Liver (tissue), 8 donors: ENCODE measurements at regions not wholly inside any gene's neighbourhood (a gene's known extent, or its start where the extent isn't known, plus 50 kb on each side); places are given as distances from the start of the nearest gene placed in this dataset.

ENCODE experiments used
- DNase-seq: peaks from one replicate; pipeline ENCODE4 v3.0.0-alpha.2; 2017; ENCODE audit warnings: low spot score
- H3K27ac ChIP-seq, 2 donors: one replicate each; pipeline ENCODE4 v1.7.0; 2013; ENCODE audit warnings: inconsistent platforms in 2 of 2, low read length in 2 of 2, control low read depth in 1 of 2, low read depth in 1 of 2, mild to moderate bottlenecking in 1 of 2
- H3K27me3 ChIP-seq, 4 donors: one replicate each; pipeline versions ENCODE4 v1.6.1 to v1.7.0; 2013; ENCODE audit warnings: low read length in 3 of 4, inconsistent platforms in 1 of 4, mild to moderate bottlenecking in 1 of 4, moderate library complexity in 1 of 4; ENCODE audit not compliant: control insufficient read depth in 4 of 4, insufficient read depth in 4 of 4
- H3K36me3 ChIP-seq, 4 donors: one replicate each; pipeline versions ENCODE4 v1.6.1 to v1.7.0; 2013; ENCODE audit warnings: low read length in 3 of 4, mild to moderate bottlenecking in 3 of 4, low read depth in 1 of 4, moderate library complexity in 1 of 4; ENCODE audit not compliant: control insufficient read depth in 4 of 4, insufficient read depth in 3 of 4
- H3K4me1 ChIP-seq, 4 donors: one replicate each; pipeline versions ENCODE4 v1.6.1 to v1.7.0; 2013; ENCODE audit warnings: low read length in 3 of 4, mild to moderate bottlenecking in 3 of 4, moderate library complexity in 1 of 4; ENCODE audit not compliant: control insufficient read depth in 4 of 4, insufficient read depth in 4 of 4
- H3K4me3 ChIP-seq, 3 donors: one replicate each; pipeline versions ENCODE4 v1.6.1 to v1.7.0; 2013; ENCODE audit warnings: low read length in 3 of 3, control low read depth in 1 of 3, low read depth in 1 of 3, mild to moderate bottlenecking in 1 of 3
- H3K9ac ChIP-seq, 2 donors: one replicate each; pipeline ENCODE4 v1.7.0; 2013; ENCODE audit warnings: low read length in 2 of 2, mild to moderate bottlenecking in 2 of 2, moderate library complexity in 2 of 2, control low read depth in 1 of 2, low read depth in 1 of 2
- H3K9me3 ChIP-seq, 4 donors: one replicate each; pipeline versions ENCODE4 v1.6.1 to v1.7.0; 2013; ENCODE audit warnings: low read length in 3 of 4; ENCODE audit not compliant: control insufficient read depth in 4 of 4
- ATF3 ChIP-seq: IDR thresholded peaks from 2 replicates; pipeline ENCODE4 v1.6.1; 2016; ENCODE audit warnings: antibody characterized with exemption
- CTCF ChIP-seq: fragments of 150-350 bp; IDR thresholded peaks from 2 replicates; pipeline ENCODE4 v1.5.1; 2017; ENCODE audit warnings: improper control_type of control experiment, low read depth, low read length; ENCODE audit not compliant: missing input control
- EGR1 ChIP-seq, 2 donors: IDR thresholded peaks; 2 replicates each; pipeline ENCODE4 v1.6.1; 2016 to 2018; ENCODE audit warnings: antibody characterized with exemption in 2 of 2, low read depth in 2 of 2
- FOXA1 ChIP-seq: IDR thresholded peaks from 2 replicates; pipeline ENCODE4 v1.6.1; 2016; ENCODE audit warnings: antibody characterized with exemption
- FOXA2 ChIP-seq: IDR thresholded peaks from 2 replicates; pipeline ENCODE4 v1.6.1; 2016; ENCODE audit warnings: antibody characterized with exemption
- GABPA ChIP-seq, 2 donors: IDR thresholded peaks in 1 of 2; conservative IDR thresholded peaks in 1 of 2; 2 replicates each; pipeline ENCODE4 v1.6.1; 2016; ENCODE audit warnings: antibody characterized with exemption in 2 of 2, mild to moderate bottlenecking in 1 of 2, moderate library complexity in 1 of 2
- HNF4A ChIP-seq, 2 donors: conservative IDR thresholded peaks; 2 replicates each; pipeline ENCODE4 v1.6.1; 2016; ENCODE audit warnings: antibody characterized with exemption in 2 of 2, mild to moderate bottlenecking in 2 of 2
- HNF4G ChIP-seq: IDR thresholded peaks from 2 replicates; pipeline ENCODE4 v1.6.1; 2016; ENCODE audit warnings: antibody characterized with exemption
- JUND ChIP-seq, 2 donors: IDR thresholded peaks; 2 replicates each; pipeline ENCODE4 v1.6.1; 2016; ENCODE audit warnings: antibody characterized with exemption in 2 of 2
- MAX ChIP-seq: IDR thresholded peaks from 2 replicates; pipeline ENCODE4 v1.6.1; 2016; ENCODE audit warnings: antibody characterized with exemption
- NR2F2 ChIP-seq: IDR thresholded peaks from 2 replicates; pipeline ENCODE4 v1.6.1; 2016; ENCODE audit warnings: antibody characterized with exemption
- RAD21 ChIP-seq, 2 donors: IDR thresholded peaks; 2 replicates each; pipeline ENCODE4 v1.6.1; 2016; ENCODE audit warnings: antibody characterized with exemption in 2 of 2, mild to moderate bottlenecking in 2 of 2
- REST ChIP-seq: IDR thresholded peaks from 2 replicates; pipeline ENCODE4 v1.6.1; 2016; ENCODE audit warnings: antibody characterized with exemption, mild to moderate bottlenecking
- RXRA ChIP-seq, 2 donors: IDR thresholded peaks; 2 replicates each; pipeline ENCODE4 v1.6.1; 2017 to 2018; ENCODE audit warnings: antibody characterized with exemption in 2 of 2, mild to moderate bottlenecking in 1 of 2
- SP1 ChIP-seq: IDR thresholded peaks from 2 replicates; pipeline ENCODE4 v1.6.1; 2018; ENCODE audit warnings: antibody characterized with exemption, mild to moderate bottlenecking
- TAF1 ChIP-seq: conservative IDR thresholded peaks from 2 replicates; pipeline ENCODE4 v1.6.1; 2016; ENCODE audit warnings: antibody characterized with exemption, mild to moderate bottlenecking
- YY1 ChIP-seq: IDR thresholded peaks from 2 replicates; pipeline ENCODE4 v1.6.1; 2016; ENCODE audit warnings: antibody characterized with exemption, mild to moderate bottlenecking
- ZBTB33 ChIP-seq: IDR thresholded peaks from 2 replicates; pipeline ENCODE4 v1.6.1; 2016; ENCODE audit warnings: antibody characterized with exemption
- WGBS: extraction: QIAGEN DNeasy Blood & Tissue Kit; methylation state at CpG from one replicate; pipeline ENCODE4 v1.1.7; 2013; 5-methylcytosine and 5-hydroxymethylcytosine counted together
- donor health status: healthy.
- donor health status: healthy.
- donor health status: healthy.
- donor health status: healthy.
- donor health status: healthy.

GRCh38 chr7:25545124-25546008, 317.1 kb upstream of the NPVF start (continued):
- TF ChIP-seq REST (no peak), RAD21 (IDR thresholded peaks at IDR 0.05) (no peak), ZBTB33 (no peak), HNF4G (no peak)

- Histone ChIP-seq H3K27ac (no peak overlapping the region), H3K36me3 (no peaks in the 10 kb centered on the region), H3K9ac (no peak overlapping the region), H3K4me1 (no peaks in the 10 kb centered on the region), H3K9me3 (no peaks in the 10 kb centered on the region), H3K4me3 (no peak overlapping the region), H3K27me3 (peaks cover 0 to 2% (median 0%) of the 10 kb centered on the region in 4 donors)
- 91% methylated on average over 6 of the region's 6 CpGs for WGBS
- DNase-seq = no peak
- TF ChIP-seq CTCF = no peak
- TF ChIP-seq RXRA (IDR thresholded peaks at IDR 0.05) = no peak
- TF ChIP-seq HNF4G = no peak
- no peak for TF ChIP-seq MAX
- no peak for TF ChIP-seq REST
- no peak for TF ChIP-seq NR2F2
- TF ChIP-seq YY1 = no peak
- TF ChIP-seq SP1 = no peak
- TF ChIP-seq TAF1 = no peak
- no peak for TF ChIP-seq HNF4A (conservative IDR thresholded peaks at IDR 0.05)
- TF ChIP-seq EGR1 (IDR thresholded peaks at IDR 0.05; ENCODE audit: low read depth in 2 of 2) = no peak
- no peak for TF ChIP-seq JUND (IDR thresholded peaks at IDR 0.05)
- no peak for TF ChIP-seq FOXA2
- no peak for TF ChIP-seq ATF3
- no peak for TF ChIP-seq ZBTB33
- no peak for TF ChIP-seq GABPA (IDR thresholded peaks at IDR 0.05 in 1 of 2, conservative IDR thresholded peaks at IDR 0.05 in 1 of 2)
- no peak for TF ChIP-seq RAD21 (IDR thresholded peaks at IDR 0.05)
- TF ChIP-seq FOXA1 = no peak
Measured at GRCh38 chr7:25546306-25546705, 318.0 kb upstream of the NPVF start.
